ENCODE measurements at regions not wholly inside any gene's neighbourhood (a gene's known extent, or its start where the extent isn't known, plus 50 kb on each side); places are given as distances from the start of the nearest gene placed in this dataset.
"Not testable (repeated sequence)": the region's sequence is repeated elsewhere in the genome, so short reads cannot be mapped to it uniquely, and the experiment has no call there.

DNA sequence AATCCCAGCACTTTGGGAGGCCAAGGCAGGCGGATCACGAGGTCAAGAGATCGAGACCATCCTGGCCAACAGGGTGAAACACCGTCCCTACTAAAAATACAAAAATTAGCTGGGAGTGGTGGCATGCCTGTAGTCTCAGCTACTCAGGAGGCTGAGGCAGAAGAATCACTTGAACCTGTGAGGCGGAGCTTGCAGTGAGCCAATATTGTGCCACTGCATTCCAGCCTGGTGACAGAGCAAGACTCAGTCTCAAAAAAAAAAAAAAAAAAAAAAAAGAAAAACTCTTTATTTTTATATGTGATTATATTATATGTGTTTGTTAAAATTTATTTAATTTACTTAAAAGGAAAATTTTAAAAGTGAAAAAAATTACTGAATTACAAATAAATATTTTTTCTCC, 56.8 kb upstream of the RC3H1 start:
- TF ChIP-seq, protein P1, sequence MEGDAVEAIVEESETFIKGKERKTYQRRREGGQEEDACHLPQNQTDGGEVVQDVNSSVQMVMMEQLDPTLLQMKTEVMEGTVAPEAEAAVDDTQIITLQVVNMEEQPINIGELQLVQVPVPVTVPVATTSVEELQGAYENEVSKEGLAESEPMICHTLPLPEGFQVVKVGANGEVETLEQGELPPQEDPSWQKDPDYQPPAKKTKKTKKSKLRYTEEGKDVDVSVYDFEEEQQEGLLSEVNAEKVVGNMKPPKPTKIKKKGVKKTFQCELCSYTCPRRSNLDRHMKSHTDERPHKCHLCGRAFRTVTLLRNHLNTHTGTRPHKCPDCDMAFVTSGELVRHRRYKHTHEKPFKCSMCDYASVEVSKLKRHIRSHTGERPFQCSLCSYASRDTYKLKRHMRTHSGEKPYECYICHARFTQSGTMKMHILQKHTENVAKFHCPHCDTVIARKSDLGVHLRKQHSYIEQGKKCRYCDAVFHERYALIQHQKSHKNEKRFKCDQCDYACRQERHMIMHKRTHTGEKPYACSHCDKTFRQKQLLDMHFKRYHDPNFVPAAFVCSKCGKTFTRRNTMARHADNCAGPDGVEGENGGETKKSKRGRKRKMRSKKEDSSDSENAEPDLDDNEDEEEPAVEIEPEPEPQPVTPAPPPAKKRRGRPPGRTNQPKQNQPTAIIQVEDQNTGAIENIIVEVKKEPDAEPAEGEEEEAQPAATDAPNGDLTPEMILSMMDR (IDR thresholded peaks at IDR 0.05), result not testable (repeated sequence)
- TF ChIP-seq POLR2A (IDR thresholded peaks at IDR 0.05), result not testable (repeated sequence)
